SH-SY5Y (cell line): ENCODE measurements at regions not wholly inside any gene's neighbourhood (a gene's known extent, or its start where the extent isn't known, plus 50 kb on each side); places are given as distances from the start of the nearest gene placed in this dataset.

Source experiments
- GATA2 ChIP-seq: IDR thresholded peaks from 2 replicates; pipeline ENCODE4 v1.6.1; 2011; ENCODE audit warnings: mild to moderate bottlenecking, low read depth, low read length
- GATA3 ChIP-seq: IDR thresholded peaks from 2 replicates; pipeline ENCODE4 v1.6.1; 2011; ENCODE audit warnings: low read depth, mild to moderate bottlenecking, low read length, moderate library complexity

- no peak for TF ChIP-seq GATA3
- no peak for TF ChIP-seq GATA2
Observed at GRCh38 chr2:155498106-155498505, 799.6 kb downstream of the KCNJ3 start.
